DMS 273 (cell line): ENCODE measurements at regions not wholly inside any gene's neighbourhood (a gene's known extent, or its start where the extent isn't known, plus 50 kb on each side); places are given as distances from the start of the nearest gene placed in this dataset.
A peak's percentile ranks its signal among the peaks of the same experiment; 100 is the strongest.

Experiments
- DNase-seq: peaks from one replicate; lab custom pipeline; 2025; ENCODE audit not compliant: unreplicated experiment; lab: John Stamatoyannopoulos, UW

DNA sequence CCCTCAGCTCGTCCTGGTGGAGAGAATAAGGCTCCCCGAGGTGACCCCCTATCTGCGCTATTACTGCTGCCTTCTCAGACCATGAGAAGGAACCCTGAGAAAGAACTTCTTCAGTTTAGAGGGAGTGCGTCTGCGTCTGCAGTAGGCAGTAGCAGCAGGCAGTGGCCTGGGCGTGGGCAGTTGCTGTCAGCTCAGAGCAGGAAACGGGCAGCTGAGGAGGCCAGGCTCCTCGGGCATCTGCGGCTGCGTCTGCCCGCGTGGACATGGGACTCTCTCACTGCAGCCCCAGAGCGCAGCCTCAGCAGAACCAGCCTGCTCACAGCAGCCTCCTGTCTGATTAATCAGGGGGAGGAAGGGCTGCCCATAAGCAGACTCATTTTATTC lies 49.8 kb upstream of the FCN1 start:
- peak; percentile 40 for DNase-seq

DNA sequence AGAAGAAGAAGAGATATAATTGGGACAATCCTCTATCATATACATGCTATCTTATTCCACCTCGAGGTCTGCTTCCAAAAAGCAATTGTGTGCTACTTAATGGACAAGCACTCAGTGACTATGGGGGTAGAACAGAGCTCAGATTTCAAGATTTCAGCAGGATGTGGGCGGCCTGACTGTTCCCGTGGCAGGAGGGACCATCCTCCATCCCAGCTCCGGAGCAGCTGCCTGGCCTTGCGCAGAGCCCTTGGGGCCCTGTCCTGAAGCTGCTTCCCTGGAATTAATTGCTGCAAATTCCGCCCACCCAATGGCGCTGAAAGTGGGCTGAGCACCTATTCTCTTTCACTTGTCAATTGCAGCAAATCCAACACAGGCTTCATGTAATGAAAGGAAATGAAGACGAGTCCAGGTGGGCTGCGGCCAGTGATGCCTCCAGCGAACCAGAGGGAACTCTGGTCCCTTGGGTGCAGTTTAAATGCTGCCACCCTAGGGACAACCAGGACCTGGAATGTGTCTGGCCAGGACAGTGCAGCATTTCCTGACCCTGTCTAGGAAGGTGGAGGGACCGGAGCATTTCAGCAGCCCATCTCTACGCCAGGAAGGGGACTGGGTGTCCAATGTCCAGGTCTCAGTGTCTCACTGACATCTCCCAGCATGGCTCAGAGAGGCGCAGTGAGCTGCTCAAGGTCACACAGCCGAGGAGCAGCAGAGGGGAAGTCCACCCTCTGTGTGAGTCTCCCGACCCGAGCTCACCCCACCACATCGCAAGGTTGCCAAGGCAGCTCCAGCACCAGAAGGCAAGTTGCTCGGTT lies 50.5 kb upstream of the FCN1 start:
- peak; percentile 80 for DNase-seq

DNA sequence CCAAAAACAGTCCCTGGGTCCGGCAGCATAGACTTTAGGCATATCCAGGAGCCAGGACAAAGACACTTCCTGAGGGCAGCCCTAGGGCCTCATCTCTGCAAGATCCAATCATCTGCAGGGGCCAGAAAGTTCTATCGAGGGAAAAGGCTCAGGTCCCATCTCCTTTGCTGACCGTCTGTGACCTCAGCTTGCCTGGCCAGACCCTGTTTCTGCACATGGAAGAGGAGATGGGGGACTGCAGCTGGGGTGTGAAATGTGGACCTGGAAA lies 51.0 kb upstream of the FCN1 start:
- DNase-seq = no peak

DNA sequence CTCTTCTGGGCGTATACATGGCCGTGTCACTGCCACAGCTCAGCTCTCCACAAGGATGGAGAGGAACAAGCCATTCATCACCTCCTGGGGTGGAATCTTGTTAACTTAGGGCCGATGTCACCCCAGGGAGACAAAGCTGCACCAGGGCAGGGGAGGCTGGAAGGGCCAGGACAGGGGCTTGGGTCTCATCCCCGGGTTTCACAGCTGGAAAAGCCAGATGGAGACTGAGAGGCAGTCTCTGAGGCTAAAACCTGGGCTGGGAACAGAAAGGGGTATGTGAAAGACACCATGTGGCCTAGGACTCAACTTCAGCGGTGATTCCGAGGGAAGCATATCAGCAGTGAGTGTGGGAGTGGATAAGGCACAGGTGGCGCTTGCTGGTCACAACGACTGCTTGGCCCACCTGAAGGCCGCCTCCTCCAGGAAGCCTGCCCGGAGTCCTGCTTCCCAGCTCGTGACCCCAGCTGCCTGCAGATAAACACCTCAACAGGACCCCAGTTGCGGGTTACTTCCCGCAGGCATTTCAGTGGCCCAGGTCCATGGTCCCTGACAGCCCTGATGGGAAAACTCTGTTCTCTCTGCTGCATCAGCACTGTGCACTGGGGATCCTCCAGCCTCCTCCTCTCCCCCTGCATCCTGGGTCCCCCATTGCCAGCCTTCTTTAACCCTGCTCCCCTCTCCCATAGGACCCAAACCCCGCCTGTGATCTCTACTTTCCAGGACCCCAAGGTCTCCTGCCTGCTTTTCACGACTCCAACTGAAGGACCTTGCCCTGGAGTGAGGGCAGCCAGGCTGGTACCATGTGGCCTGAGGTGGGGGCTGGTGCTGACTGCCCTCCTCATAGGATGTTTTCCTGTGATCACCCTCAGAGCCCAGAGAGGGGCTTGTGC lies 51.7 kb upstream of the FCN1 start:
- DNase-seq = no peak

DNA sequence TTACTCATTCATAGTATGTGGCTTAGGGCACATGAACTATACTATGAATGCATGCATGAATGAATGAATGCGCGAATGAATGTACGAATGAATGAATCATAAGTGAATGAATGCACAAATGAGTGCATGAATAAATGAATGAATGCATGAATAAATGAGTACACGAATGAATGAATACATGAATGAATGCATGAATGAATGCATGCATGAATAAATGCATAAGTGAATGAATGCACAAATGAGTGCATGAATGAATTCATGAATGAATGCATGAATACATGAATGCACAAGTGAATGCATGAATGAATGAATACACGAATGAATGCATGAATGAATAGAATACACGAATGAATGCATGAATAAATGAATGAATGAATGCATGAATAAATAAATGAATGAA lies 52.5 kb upstream of the FCN1 start:
- DNase-seq = no peak

DNA sequence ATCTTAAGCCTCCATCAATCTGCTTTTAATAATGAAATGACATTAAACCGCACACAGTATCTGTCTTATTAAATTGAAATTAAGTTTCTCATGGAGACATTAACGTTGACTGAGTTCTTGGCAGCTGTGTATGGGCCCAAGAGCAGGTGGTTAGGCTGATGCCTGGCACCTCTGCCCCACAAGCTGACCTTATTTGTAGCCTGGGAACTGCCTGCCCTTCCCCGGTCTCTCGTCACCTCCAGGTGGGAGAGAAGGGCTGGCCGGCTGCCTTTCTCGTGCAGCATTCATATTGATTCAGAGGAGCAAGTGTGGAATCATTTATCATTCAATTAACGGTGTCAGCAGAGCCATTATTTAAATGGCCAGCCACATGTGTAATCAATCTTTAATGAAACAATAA lies 53.0 kb upstream of the FCN1 start:
- DNase-seq = no peak

DNA sequence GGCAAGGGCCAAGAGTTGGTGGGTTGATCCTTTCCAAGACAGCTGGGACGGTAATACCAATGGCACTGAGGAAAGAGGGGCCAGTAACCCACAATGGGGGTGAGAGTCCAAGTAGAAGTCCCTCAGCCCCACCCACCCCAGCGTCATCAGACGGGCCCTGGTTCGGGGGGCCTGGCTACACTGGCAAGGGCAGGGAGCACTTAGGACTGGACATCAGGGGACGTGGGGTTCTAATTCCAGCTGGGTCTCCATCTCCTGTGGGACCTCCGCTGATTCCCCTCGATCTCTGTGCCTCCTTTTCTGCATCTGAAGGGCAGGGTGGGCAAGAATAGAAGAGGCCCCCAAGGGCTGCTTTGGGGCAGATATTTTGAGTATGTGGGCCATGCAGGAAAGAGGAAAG lies 53.5 kb upstream of the FCN1 start:
- DNase-seq = no peak

DNA sequence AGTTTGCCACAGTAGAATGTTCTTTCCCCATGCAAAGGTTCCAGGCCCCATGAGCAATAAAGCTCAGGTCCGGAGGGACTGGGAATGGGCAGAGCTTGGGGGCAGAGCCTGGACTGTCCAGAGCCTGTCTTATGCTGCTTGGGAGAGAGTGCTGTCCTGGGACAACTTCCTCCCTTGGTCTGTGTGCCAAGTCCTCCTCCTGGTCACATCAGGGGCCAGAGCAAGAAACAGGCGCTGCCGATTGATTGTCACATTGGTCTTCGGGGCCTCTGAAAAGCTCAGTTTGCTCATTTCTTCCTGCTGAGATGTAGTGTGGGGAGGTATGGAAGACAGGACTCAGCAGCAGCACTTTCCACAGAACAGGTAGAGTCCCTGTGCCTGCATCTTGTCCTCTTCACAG lies 54.0 kb upstream of the FCN1 start:
- no peak for DNase-seq

DNA sequence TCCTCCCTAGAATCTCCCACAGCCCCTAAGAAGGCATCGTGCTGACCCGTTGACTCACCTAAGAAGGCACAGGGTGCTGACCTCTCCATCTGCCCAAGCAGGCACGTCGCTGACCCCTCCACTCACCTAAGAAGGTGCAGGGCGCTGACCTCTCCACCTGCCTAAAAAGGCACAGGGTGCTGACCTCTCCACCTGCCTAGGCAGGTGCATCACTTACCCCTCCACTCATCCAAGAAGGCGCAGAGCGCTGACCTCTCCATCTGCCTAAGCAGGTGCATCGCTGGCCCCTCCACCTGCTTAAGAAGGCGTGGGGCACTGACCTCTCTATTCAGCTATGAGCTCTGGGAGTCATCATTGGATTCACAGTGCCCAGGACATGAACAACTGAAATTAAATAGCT lies 54.4 kb upstream of the FCN1 start:
- DNase-seq = no peak

DNA sequence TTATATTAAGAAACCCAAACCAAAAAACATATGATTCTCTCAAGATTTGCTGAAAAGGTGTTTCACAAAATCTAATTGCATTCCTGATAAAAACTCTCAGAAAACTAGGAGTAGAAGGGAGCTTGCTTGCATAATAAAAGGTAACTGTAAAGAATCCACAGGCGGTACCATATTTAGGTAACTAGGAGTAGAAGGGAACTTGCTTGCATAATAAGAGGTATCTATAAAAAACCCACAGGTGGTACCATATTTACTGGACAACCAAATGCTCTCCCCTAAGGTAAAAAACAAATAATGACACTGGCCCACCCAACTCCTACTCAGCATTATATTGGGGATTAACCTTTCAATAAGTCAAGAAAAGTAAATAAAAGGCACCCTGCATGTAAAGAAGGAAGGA lies 57.5 kb upstream of the FCN1 start:
- no peak for DNase-seq

DNA sequence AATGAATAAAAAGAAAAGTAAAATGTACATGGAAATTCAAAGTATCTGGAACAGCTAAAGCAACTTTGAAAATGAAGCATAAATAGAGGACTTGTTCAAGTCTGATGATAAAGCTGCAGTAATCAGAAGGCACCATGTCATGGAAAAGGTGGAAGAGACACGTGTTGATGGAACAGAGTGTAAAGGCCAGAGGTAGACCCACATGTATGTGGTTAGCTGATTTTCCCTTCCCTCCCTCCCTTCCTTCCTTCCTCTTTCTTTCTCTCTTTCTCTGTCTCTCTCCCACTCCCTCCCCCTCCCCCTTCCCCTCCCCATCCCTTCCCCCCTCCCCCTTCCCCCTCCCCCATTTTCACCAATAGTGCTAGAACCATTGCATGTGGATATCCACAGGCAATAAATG lies 58.7 kb upstream of the FCN1 start:
- DNase-seq = no peak

DNA sequence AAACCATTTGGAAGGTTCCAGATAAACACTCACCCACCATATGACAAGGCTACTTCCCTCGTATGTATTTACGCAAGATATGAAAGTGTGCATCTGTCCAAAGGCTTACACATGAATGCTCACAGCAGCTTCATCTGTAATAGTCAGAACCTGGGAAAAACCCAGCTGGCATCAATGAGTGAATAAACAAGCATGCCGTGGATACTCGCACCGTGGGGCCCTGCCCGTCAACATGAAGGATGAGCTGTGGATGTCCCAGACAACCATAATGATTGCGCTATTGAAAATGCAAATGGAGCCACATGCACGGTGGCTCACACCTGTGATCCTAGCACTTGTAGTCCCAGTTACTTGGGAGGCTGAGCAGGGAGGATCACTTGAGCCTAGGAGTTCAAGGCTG lies 60.6 kb upstream of the FCN1 start:
- no peak for DNase-seq

DNA sequence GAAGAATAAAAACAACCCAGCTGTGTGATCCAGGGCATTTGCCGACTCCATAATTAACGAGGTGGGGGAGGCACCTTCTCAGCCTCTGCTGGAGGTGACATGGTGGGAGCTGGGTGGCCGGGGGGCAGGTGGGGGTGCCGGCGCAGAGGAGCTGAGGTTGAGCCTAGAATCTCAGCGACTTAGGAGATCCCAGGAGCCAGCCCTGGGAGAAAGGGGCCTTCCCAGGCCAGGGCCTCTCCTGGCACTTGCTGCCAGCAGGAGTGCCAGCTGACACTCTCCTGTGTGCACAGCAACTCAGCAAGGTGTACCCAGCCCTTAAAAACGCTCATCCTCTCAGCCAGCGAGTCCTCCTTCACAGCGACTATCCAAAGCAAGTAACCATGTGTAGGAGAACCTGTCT lies 62.8 kb upstream of the FCN1 start:
- no peak for DNase-seq

DNA sequence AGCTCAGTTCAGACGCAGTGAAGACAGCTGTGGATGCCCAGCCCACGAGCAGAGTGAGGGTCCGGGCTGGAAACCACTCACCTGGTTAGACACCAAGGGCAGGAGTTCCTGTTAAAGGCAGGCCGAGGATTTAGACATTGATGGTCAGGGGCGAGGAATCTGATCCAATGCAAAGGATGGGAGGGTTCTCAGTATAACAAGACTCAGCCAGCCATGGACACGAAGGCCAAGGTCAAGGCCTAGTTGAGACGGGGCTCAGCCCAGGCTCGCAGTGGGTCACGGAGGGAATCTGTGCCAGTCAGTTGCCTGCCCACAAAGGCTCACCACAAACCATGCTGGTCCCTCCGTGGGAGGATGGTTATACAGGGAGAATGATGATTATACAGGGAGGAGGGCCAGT lies 63.3 kb upstream of the FCN1 start:
- DNase-seq = no peak

DNA sequence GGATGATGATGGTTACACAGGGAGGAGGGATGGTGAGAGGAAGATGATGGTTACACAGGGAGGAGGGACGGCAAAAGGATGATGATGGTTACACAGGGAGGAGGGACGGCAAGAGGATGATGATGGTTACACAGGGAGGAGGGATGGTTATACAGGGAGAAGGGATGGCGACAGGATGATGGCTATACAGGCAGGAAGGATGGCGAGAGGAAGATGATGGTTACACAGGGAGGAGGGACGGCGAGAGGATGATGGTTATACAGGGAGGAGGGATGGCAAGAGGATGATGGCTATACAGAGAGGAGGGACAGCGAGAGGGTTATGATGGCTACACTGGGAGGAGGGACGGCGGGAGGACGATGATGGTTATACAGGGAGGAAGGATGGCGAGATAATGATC lies 64.1 kb upstream of the FCN1 start:
- no peak for DNase-seq

DNA sequence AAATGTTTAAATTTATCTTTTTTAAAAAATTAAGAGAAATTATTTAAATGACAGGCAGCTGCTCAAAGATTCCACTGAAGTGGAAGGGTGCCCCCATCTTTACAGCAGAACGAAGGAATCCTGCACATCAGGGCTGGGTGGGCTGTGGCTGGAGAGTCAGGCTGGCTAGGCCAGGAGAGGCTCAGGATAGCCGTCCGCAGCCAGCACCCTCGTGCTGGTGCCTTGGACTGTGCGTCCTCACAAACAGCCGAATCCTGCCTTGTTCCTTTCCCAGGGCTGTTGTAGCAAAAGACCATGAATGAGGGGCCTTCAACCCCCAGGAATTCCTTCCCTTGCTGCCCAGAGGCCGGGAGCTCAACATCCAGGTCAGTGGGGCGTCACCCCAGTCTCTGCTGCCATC lies 64.6 kb upstream of the FCN1 start:
- DNase-seq = no peak

DNA sequence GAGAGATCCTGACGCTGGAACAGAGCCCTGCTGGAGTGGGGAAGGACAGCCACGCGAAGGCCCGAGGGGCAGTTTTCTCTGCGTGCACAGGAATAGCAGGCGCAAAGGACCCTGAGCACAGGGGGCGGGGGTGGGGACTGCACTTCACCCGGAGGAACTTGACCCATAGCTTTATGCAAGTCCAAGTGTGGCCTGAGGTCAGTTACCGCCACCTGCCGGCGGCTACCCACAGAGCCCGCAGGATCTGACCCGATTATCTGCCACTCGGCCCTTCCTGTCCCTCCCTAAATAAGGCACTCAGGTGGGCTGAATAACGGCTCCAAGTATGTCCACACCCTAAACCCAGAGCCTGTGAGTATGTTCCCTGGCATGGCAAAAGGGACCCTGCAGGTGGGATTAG lies 65.4 kb upstream of the FCN1 start:
- DNase-seq = no peak

DNA sequence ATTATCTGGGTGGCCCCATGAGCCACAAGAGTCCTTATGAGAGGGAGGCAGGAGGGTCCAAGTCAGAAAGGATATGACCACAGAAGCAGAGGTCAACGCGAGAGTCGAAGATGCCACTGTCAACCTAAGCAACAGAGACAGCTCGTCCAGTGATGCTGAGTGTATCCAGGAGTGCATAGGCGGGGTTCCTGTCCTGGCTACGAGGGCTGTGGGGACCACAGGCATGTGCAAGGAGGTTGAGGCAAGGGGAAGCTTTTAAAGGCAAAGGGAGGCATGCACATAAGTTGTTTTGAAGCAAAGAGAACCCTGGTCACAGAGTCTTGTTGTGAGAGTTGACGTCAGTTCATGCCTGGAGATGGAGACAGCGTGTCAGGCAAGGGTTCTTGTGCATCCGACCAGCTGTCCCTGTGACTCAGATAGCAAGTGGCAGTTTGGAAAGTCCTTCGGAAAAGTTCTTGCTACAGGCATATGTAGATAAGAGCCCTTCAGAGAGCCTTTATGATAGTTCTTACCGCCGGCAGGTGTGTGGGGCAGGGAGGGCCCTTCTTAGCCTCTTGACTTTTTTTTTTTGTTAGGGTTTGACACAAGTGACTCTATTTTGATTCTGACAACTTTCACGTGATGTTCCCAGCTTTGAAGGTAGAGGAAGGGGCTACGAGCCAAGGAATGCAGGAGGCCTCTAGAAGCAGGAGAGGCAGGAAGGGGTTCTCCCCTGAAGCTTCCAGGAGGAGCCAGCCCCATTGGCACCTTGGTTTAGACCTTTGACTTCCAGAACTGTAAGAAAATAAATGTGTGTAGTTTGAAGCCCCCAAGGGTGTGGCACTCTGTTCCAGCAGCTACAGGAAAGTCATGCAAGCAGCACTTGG lies 66.0 kb upstream of the FCN1 start:
- no peak for DNase-seq

DNA sequence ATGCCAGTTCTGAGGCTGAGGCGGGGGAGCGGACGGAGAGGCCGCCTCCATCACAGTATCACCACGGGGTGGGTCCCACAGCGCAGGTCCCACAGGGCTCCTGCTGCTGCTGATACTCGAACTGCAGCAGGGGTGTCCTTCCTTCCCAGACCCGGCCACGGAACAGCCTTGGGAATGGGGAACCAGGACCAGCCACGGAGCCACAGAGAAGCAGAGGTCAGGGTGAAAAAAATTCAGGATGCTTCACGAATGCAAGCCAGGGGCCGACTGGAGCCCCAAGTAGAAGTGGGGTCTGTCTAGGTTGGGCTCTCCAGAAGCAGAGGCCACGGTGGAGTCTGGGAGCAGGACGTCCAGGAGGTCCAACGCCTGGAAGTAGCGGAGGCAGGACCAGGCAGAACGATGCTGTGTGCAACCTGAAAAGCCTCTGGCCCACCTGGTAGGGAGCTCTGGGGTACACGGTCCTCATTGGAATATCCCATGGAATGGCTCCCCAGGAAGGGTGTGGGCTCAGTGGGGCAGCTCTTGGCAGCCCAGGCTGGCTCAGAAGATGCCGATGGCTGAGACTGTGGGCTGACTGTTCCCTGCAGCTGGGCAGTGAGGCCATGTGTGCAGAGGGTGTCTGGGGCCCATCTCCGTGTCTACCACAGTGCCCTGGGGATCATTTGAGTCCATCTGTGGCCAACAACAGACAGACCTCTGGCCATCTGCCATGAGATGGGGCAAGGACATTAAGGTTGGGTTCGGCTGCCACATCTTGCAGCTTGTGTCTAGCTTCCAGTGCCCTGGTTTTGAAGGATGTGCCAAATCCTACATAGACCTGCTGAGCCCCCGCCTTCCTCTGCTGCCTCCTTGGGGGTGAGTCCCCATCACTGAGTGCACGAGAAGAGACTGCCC lies 66.9 kb upstream of the FCN1 start:
- DNase-seq = peak; percentile 18

DNA sequence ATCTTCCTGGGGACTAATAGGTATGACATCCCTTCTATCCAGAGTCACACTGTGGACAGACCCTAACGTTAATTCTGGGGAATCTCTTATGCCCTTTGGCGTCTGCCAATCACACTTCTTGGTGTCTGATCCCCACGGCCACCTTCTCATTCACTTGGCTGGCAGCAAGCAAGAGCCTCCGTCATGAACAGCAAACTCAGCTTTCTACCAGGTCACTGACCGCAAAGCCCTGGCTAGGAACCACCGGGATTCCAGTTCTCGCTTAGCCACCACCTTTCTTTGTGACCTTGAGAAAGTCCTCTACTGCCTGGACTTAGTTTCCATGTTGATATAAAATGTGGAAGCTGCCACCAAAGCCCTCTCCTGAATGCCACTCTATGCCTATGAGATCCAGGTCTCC lies 67.7 kb upstream of the FCN1 start:
- no peak for DNase-seq

DNA sequence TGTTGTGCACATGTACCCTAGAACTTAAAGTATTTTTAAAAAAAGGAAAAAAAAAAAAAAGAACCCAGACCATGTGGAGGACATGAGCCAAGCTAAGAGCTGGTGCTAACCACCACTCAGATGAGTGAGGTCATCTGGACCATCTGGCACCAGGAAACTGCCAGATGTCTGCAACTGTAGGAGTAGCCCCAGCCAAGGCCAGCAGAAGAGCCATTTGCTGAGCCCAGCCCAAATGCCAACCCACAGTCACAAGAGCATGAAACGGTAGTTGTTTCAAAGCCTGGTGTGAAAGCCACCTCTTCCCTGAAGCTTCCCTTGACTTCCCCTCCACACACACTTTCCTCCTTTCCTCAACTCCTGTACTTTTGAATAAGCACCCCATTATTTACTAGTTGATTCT lies 69.2 kb upstream of the FCN1 start:
- DNase-seq = peak; percentile 25
